Stomach (tissue), 8 donors: ENCODE measurements at regions not wholly inside any gene's neighbourhood (a gene's known extent, or its start where the extent isn't known, plus 50 kb on each side); places are given as distances from the start of the nearest gene placed in this dataset.

ENCODE experiments used
- DNase-seq, 2 donors: peaks; one replicate each; pipeline versions ENCODE4 v3.0.0 to v3.0.0-alpha.2; 2013 to 2019
- H3K27ac ChIP-seq, 5 donors: fragments of 200-600 bp in 4 of 5; sonication (generic) in 4 of 5; one replicate each; pipeline ENCODE4 v1.5.1; 2013 to 2019; ENCODE audit warnings: mild to moderate bottlenecking in 1 of 5, moderate library complexity in 1 of 5
- H3K27me3 ChIP-seq, 3 donors: fragments of 200-600 bp; sonication (generic); one replicate each; pipeline ENCODE4 v1.5.1; 2017 to 2019; ENCODE audit warnings: mixed run types in 1 of 3
- H3K36me3 ChIP-seq, 4 donors: fragments of 200-600 bp; sonication (generic); 1 replicate in 3 of 4; 2 replicates in 1 of 4; pipeline ENCODE4 v1.5.1; 2016 to 2019
- H3K4me1 ChIP-seq, 4 donors: fragments of 200-600 bp; sonication (generic); one replicate each; pipeline ENCODE4 v1.5.1; 2016 to 2019
- H3K4me3 ChIP-seq, 4 donors: fragments of 200-600 bp; sonication (generic) in 3 of 4; one replicate each; pipeline ENCODE4 v1.5.1; 2016 to 2019; ENCODE audit warnings: mild to moderate bottlenecking in 1 of 4
- H3K9me3 ChIP-seq, 4 donors: fragments of 200-600 bp; sonication (generic); one replicate each; pipeline ENCODE4 v1.5.1; 2016 to 2019
- EP300 ChIP-seq: sonication (generic); formaldehyde crosslinking; IDR thresholded peaks from one replicate; pipeline ENCODE4 v1.6.1; 2017; ENCODE audit warnings: antibody characterized with exemption
- POLR2A ChIP-seq, 4 donors: fragments of 450-650 bp; IDR thresholded peaks; one replicate each; pipeline ENCODE4 v1.6.1; 2016; ENCODE audit warnings: antibody characterized with exemption in 4 of 4, control low read depth in 2 of 4, mild to moderate bottlenecking in 1 of 4, moderate library complexity in 1 of 4
- POLR2AphosphoS5 ChIP-seq, 3 donors: sonication (generic); formaldehyde crosslinking; IDR thresholded peaks; one replicate each; pipeline ENCODE4 v1.6.1; 2016; ENCODE audit warnings: antibody characterized with exemption in 3 of 3
- WGBS, 5 donors: extraction: QIAGEN DNeasy Blood & Tissue Kit in 3 of 5; methylation state at CpG; one replicate each; pipeline versions ENCODE4 v1.1.5 to v1.1.7; 2013 to 2018; 5-methylcytosine and 5-hydroxymethylcytosine counted together
- intact Hi-C: fragments of 100-400 bp; cut with DNase I; formaldehyde crosslinking; loops from one replicate; pipeline ENCODE4 v1.15.1; 2023; ENCODE audit warnings: low total_unique reads
- TF ChIP-seq, protein P1 (sequence below), 7 experiments: fragments of 450-650 bp in 4 of 7; fragments of 200-600 bp in 3 of 7; sonication (generic) in 3 of 7; IDR thresholded peaks; one replicate each; pipeline ENCODE4 v1.5.1; 2016 to 2019; ENCODE audit warnings: antibody characterized with exemption in 7 of 7, control low read depth in 2 of 7, mild to moderate bottlenecking in 1 of 7
- donor health status: healthy with polysubstance abuse.
- donor health status: Bipolar disorder and iron deficiency.
- donor health status: healthy.

DNA sequence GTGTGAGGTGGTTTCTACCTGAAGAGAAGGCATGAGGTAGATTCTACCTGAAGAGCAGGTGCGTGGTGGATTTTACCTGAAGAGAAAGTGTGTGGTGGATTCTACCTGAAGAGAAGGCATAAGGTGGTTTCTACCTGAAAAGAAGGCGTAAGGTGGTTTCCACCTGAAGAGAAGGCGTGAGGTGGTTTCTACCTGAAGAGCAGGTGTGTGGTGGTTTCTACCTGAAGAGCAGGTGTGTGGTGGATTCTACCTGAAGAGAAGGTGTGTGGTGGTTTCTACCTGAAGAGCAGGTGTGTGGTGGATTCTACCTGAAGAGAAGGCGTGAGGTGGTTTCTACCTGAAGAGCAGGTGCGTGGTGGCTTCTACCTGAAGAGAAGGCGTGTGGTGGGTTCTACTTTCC lies 192.8 kb downstream of the MED10 start:
- intact Hi-C loops, result no loop called here
- H3K36me3 ChIP-seq, result no peaks in the 10 kb centered on the region
- WGBS, 5 donors, result 90 to 98% (median 94%) methylated on average over 6 of the region's 6 CpGs
- H3K27ac ChIP-seq, result no peak overlapping the region
- H3K4me1 ChIP-seq, result no peaks in the 10 kb centered on the region
- TF ChIP-seq EP300, result no peak
- TF ChIP-seq, protein P1, sequence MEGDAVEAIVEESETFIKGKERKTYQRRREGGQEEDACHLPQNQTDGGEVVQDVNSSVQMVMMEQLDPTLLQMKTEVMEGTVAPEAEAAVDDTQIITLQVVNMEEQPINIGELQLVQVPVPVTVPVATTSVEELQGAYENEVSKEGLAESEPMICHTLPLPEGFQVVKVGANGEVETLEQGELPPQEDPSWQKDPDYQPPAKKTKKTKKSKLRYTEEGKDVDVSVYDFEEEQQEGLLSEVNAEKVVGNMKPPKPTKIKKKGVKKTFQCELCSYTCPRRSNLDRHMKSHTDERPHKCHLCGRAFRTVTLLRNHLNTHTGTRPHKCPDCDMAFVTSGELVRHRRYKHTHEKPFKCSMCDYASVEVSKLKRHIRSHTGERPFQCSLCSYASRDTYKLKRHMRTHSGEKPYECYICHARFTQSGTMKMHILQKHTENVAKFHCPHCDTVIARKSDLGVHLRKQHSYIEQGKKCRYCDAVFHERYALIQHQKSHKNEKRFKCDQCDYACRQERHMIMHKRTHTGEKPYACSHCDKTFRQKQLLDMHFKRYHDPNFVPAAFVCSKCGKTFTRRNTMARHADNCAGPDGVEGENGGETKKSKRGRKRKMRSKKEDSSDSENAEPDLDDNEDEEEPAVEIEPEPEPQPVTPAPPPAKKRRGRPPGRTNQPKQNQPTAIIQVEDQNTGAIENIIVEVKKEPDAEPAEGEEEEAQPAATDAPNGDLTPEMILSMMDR (IDR thresholded peaks at IDR 0.05), result no peak
- no peak for TF ChIP-seq POLR2AphosphoS5 (IDR thresholded peaks at IDR 0.05)
- TF ChIP-seq POLR2A (IDR thresholded peaks at IDR 0.05), result no peak
- H3K9me3 ChIP-seq, result no peaks in the 10 kb centered on the region
- DNase-seq, result no peak
- peaks cover 0 to 1% (median 0%) of the 10 kb centered on the region in 3 donors for H3K27me3 ChIP-seq
- H3K4me3 ChIP-seq, result no peak overlapping the region

GRCh38 chr5:6184481-6184880 lies 193.9 kb downstream of the MED10 start:
- intact Hi-C loops, result no loop called here
- H3K27ac ChIP-seq, result no peak overlapping the region
- H3K36me3 ChIP-seq, result no peaks in the 10 kb centered on the region
- TF ChIP-seq EP300 (no peak), POLR2AphosphoS5 (IDR thresholded peaks at IDR 0.05) (no peak), POLR2A (IDR thresholded peaks at IDR 0.05) (no peak)
- TF ChIP-seq, protein P1 (IDR thresholded peaks at IDR 0.05), result no peak
- no peaks in the 10 kb centered on the region for H3K9me3 ChIP-seq
- peaks cover 0 to 6% (median 0%) of the 10 kb centered on the region in 3 donors for H3K27me3 ChIP-seq
- H3K4me3 ChIP-seq, result no peak overlapping the region
- whole genome bisulfite sequencing, 5 donors, result 81 to 100% (median 86%) methylated on average over 1 of the region's 1 CpG
- no peak for DNase-seq
- no peaks in the 10 kb centered on the region for H3K4me1 ChIP-seq

- WGBS, 5 donors, result 64 to 76% (median 69%) methylated on average over 15 to 17 of the region's 17 CpGs
- no peaks in the 10 kb centered on the region for H3K9me3 ChIP-seq
- peak in 1 of 2 donors; percentile 20 for DNase-seq
- H3K4me1 ChIP-seq, result no peaks in the 10 kb centered on the region
- no peak overlapping the region for H3K4me3 ChIP-seq
- no peaks in the 10 kb centered on the region for H3K36me3 ChIP-seq
- H3K27ac ChIP-seq, result no peak overlapping the region
- no peak for TF ChIP-seq EP300
- TF ChIP-seq POLR2AphosphoS5 (IDR thresholded peaks at IDR 0.05), result no peak
- H3K27me3 ChIP-seq, result peaks cover 0 to 6% (median 0%) of the 10 kb centered on the region in 3 donors
- intact Hi-C loops, result no loop called here
Measured at GRCh38 chr5:6183391-6184390, 194.7 kb downstream of the MED10 start.

GRCh38 chr5:6182271-6182815 lies 196.0 kb downstream of the MED10 start:
- DNase-seq, result no peak
- intact Hi-C loops, result no loop called here
- WGBS, 5 donors, result 80 to 88% (median 83%) methylated on average over 20 to 23 of the region's 23 CpGs

More at GRCh38 chr5:6182271-6182815, 196.0 kb downstream of the MED10 start:
- Histone ChIP-seq H3K4me1 (no peaks in the 10 kb centered on the region), H3K27ac (no peak overlapping the region), H3K27me3 (peaks cover 0 to 6% (median 0%) of the 10 kb centered on the region in 3 donors), H3K36me3 (no peaks in the 10 kb centered on the region), H3K9me3 (no peaks in the 10 kb centered on the region), H3K4me3 (no peak overlapping the region)
- no peak for TF ChIP-seq EP300
- no peak for TF ChIP-seq POLR2A (IDR thresholded peaks at IDR 0.05)
- no peak for TF ChIP-seq POLR2AphosphoS5 (IDR thresholded peaks at IDR 0.05)
- TF ChIP-seq, protein P1 (IDR thresholded peaks at IDR 0.05), result no peak
